ENCODE measurements at regions not wholly inside any gene's neighbourhood (a gene's known extent, or its start where the extent isn't known, plus 50 kb on each side); places are given as distances from the start of the nearest gene placed in this dataset.
"Not testable (repeated sequence)": the region's sequence is repeated elsewhere in the genome, so short reads cannot be mapped to it uniquely, and the experiment has no call there.

- no peak for DNase-seq (ENCODE audit: low read depth in 6 of 9, low spot score in 9 of 9)
- H3K4me1 ChIP-seq (ENCODE audit: control insufficient read depth in 2 of 2, insufficient read depth in 2 of 2, low read length in 2 of 2), result no peaks in the 10 kb centered on the region
- H3K36me3 ChIP-seq (ENCODE audit: control insufficient read depth in 2 of 2, insufficient read depth in 2 of 2, low read length in 1 of 2), result no peaks in the 10 kb centered on the region
- no peaks in the 10 kb centered on the region for H3K9me3 ChIP-seq (ENCODE audit: control insufficient read depth in 2 of 2, insufficient read depth in 1 of 2, low read length in 1 of 2)
- no peaks in the 10 kb centered on the region for H3K27me3 ChIP-seq (ENCODE audit: control insufficient read depth in 2 of 2, insufficient read depth in 1 of 2, low read length in 1 of 2)
- no peak overlapping the region for H3K27ac ChIP-seq (ENCODE audit: low read depth in 1 of 2, low read length in 1 of 2)
- H3K4me3 ChIP-seq (ENCODE audit: low read length in 2 of 2), result no peak overlapping the region
- 84% methylated on average over 1 of the region's 1 CpG for WGBS
Observed at GRCh38 chr13:81382246-81382645, 1041.3 kb upstream of the SPRY2 start.

- H3K9me3 ChIP-seq (ENCODE audit: control insufficient read depth in 2 of 2, insufficient read depth in 1 of 2, low read length in 1 of 2), result no peaks in the 10 kb centered on the region
- H3K4me1 ChIP-seq (ENCODE audit: control insufficient read depth in 2 of 2, insufficient read depth in 2 of 2, low read length in 2 of 2), result no peaks in the 10 kb centered on the region
- DNase-seq (ENCODE audit: low read depth in 6 of 9, low spot score in 9 of 9), result no peak
- no peaks in the 10 kb centered on the region for H3K27me3 ChIP-seq (ENCODE audit: control insufficient read depth in 2 of 2, insufficient read depth in 1 of 2, low read length in 1 of 2)
- H3K4me3 ChIP-seq (ENCODE audit: low read length in 2 of 2), result no peak overlapping the region
- no peak overlapping the region for H3K27ac ChIP-seq (ENCODE audit: low read depth in 1 of 2, low read length in 1 of 2)
- 77% methylated on average over 1 of the region's 1 CpG for WGBS
- no peaks in the 10 kb centered on the region for H3K36me3 ChIP-seq (ENCODE audit: control insufficient read depth in 2 of 2, insufficient read depth in 2 of 2, low read length in 1 of 2)
Observed at GRCh38 chr13:81381560-81381959, 1040.6 kb upstream of the SPRY2 start.

- H3K9me3 ChIP-seq (ENCODE audit: control insufficient read depth in 2 of 2, insufficient read depth in 1 of 2, low read length in 1 of 2), result no peaks in the 10 kb centered on the region
- no peaks in the 10 kb centered on the region for H3K27me3 ChIP-seq (ENCODE audit: control insufficient read depth in 2 of 2, insufficient read depth in 1 of 2, low read length in 1 of 2)
- H3K27ac ChIP-seq (ENCODE audit: low read depth in 1 of 2, low read length in 1 of 2), result no peak overlapping the region
- H3K36me3 ChIP-seq (ENCODE audit: control insufficient read depth in 2 of 2, insufficient read depth in 2 of 2, low read length in 1 of 2), result no peaks in the 10 kb centered on the region
- no peak overlapping the region for H3K4me3 ChIP-seq (ENCODE audit: low read length in 2 of 2)
- no peaks in the 10 kb centered on the region for H3K4me1 ChIP-seq (ENCODE audit: control insufficient read depth in 2 of 2, insufficient read depth in 2 of 2, low read length in 2 of 2)
- DNase-seq (ENCODE audit: low read depth in 6 of 9, low spot score in 9 of 9), result no peak
Observed at GRCh38 chr13:81379183-81379582, 1038.3 kb upstream of the SPRY2 start.

GRCh38 chr13:81377921-81378320 is 1037.0 kb upstream of the SPRY2 start:
- Histone ChIP-seq H3K4me1 (ENCODE audit: control insufficient read depth in 2 of 2, insufficient read depth in 2 of 2, low read length in 2 of 2) (no peaks in the 10 kb centered on the region), H3K36me3 (ENCODE audit: control insufficient read depth in 2 of 2, insufficient read depth in 2 of 2, low read length in 1 of 2) (no peaks in the 10 kb centered on the region), H3K9me3 (ENCODE audit: control insufficient read depth in 2 of 2, insufficient read depth in 1 of 2, low read length in 1 of 2) (no peaks in the 10 kb centered on the region), H3K27ac (ENCODE audit: low read depth in 1 of 2, low read length in 1 of 2) (no peak overlapping the region), H3K27me3 (ENCODE audit: control insufficient read depth in 2 of 2, insufficient read depth in 1 of 2, low read length in 1 of 2) (no peaks in the 10 kb centered on the region), H3K4me3 (ENCODE audit: low read length in 2 of 2) (no peak overlapping the region)
- 97% methylated on average over 1 of the region's 1 CpG for WGBS
- DNase-seq (ENCODE audit: low read depth in 6 of 9, low spot score in 9 of 9), result no peak

GRCh38 chr13:81375709-81376108 is 1034.8 kb upstream of the SPRY2 start:
- no peak for DNase-seq (ENCODE audit: low read depth in 6 of 9, low spot score in 9 of 9)
- H3K4me1 ChIP-seq (ENCODE audit: control insufficient read depth in 2 of 2, insufficient read depth in 2 of 2, low read length in 2 of 2), result no peaks in the 10 kb centered on the region
- no peaks in the 10 kb centered on the region for H3K27me3 ChIP-seq (ENCODE audit: control insufficient read depth in 2 of 2, insufficient read depth in 1 of 2, low read length in 1 of 2)
- H3K36me3 ChIP-seq (ENCODE audit: control insufficient read depth in 2 of 2, insufficient read depth in 2 of 2, low read length in 1 of 2), result no peaks in the 10 kb centered on the region
- no peak overlapping the region for H3K27ac ChIP-seq (ENCODE audit: low read depth in 1 of 2, low read length in 1 of 2)
- no peaks in the 10 kb centered on the region for H3K9me3 ChIP-seq (ENCODE audit: control insufficient read depth in 2 of 2, insufficient read depth in 1 of 2, low read length in 1 of 2)
- no peak overlapping the region for H3K4me3 ChIP-seq (ENCODE audit: low read length in 2 of 2)
- WGBS, result 74% methylated on average over 1 of the region's 1 CpG

GRCh38 chr13:81362711-81363110 is 1021.8 kb upstream of the SPRY2 start:
- H3K36me3 ChIP-seq (ENCODE audit: control insufficient read depth in 2 of 2, insufficient read depth in 2 of 2, low read length in 1 of 2); H3K4me3 ChIP-seq (ENCODE audit: low read length in 2 of 2); H3K4me1 ChIP-seq (ENCODE audit: control insufficient read depth in 2 of 2, insufficient read depth in 2 of 2, low read length in 2 of 2); H3K27me3 ChIP-seq (ENCODE audit: control insufficient read depth in 2 of 2, insufficient read depth in 1 of 2, low read length in 1 of 2); DNase-seq (ENCODE audit: low read depth in 6 of 9, low spot score in 9 of 9); H3K27ac ChIP-seq (ENCODE audit: low read depth in 1 of 2, low read length in 1 of 2): not testable (repeated sequence)
- WGBS, result 88% methylated on average over 2 of the region's 2 CpGs
- peaks cover 0 to 11% of the 10 kb centered on the region in 2 donors for H3K9me3 ChIP-seq (ENCODE audit: control insufficient read depth in 2 of 2, insufficient read depth in 1 of 2, low read length in 1 of 2)

GRCh38 chr13:81350056-81350455 is 1009.1 kb upstream of the SPRY2 start:
- no peaks in the 10 kb centered on the region for H3K4me1 ChIP-seq (ENCODE audit: control insufficient read depth in 2 of 2, insufficient read depth in 2 of 2, low read length in 2 of 2)
- no peaks in the 10 kb centered on the region for H3K36me3 ChIP-seq (ENCODE audit: control insufficient read depth in 2 of 2, insufficient read depth in 2 of 2, low read length in 1 of 2)
- no peaks in the 10 kb centered on the region for H3K9me3 ChIP-seq (ENCODE audit: control insufficient read depth in 2 of 2, insufficient read depth in 1 of 2, low read length in 1 of 2)
- 69% methylated on average over 1 of the region's 1 CpG for WGBS
- no peak overlapping the region for H3K4me3 ChIP-seq (ENCODE audit: low read length in 2 of 2)
- DNase-seq (ENCODE audit: low read depth in 6 of 9, low spot score in 9 of 9), result no peak
- H3K27me3 ChIP-seq (ENCODE audit: control insufficient read depth in 2 of 2, insufficient read depth in 1 of 2, low read length in 1 of 2), result no peaks in the 10 kb centered on the region
- no peak overlapping the region for H3K27ac ChIP-seq (ENCODE audit: low read depth in 1 of 2, low read length in 1 of 2)

GRCh38 chr13:81340118-81341069 is 999.5 kb upstream of the SPRY2 start:
- not testable (repeated sequence) for H3K4me3 ChIP-seq (ENCODE audit: low read length in 2 of 2); H3K27ac ChIP-seq (ENCODE audit: low read depth in 1 of 2, low read length in 1 of 2); H3K36me3 ChIP-seq (ENCODE audit: control insufficient read depth in 2 of 2, insufficient read depth in 2 of 2, low read length in 1 of 2); H3K27me3 ChIP-seq (ENCODE audit: control insufficient read depth in 2 of 2, insufficient read depth in 1 of 2, low read length in 1 of 2); DNase-seq (ENCODE audit: low read depth in 6 of 9, low spot score in 9 of 9); H3K4me1 ChIP-seq (ENCODE audit: control insufficient read depth in 2 of 2, insufficient read depth in 2 of 2, low read length in 2 of 2)
- 97% methylated on average over 36 of the region's 36 CpGs for WGBS
- H3K9me3 ChIP-seq (ENCODE audit: control insufficient read depth in 2 of 2, insufficient read depth in 1 of 2, low read length in 1 of 2), result peaks cover 0 to 10% of the 10 kb centered on the region in 2 donors

- not testable (repeated sequence) for DNase-seq (ENCODE audit: low read depth in 6 of 9, low spot score in 9 of 9); H3K4me1 ChIP-seq (ENCODE audit: control insufficient read depth in 2 of 2, insufficient read depth in 2 of 2, low read length in 2 of 2); H3K27ac ChIP-seq (ENCODE audit: low read depth in 1 of 2, low read length in 1 of 2); H3K36me3 ChIP-seq (ENCODE audit: control insufficient read depth in 2 of 2, insufficient read depth in 2 of 2, low read length in 1 of 2); H3K4me3 ChIP-seq (ENCODE audit: low read length in 2 of 2); H3K27me3 ChIP-seq (ENCODE audit: control insufficient read depth in 2 of 2, insufficient read depth in 1 of 2, low read length in 1 of 2)
- peaks cover 0 to 10% of the 10 kb centered on the region in 2 donors for H3K9me3 ChIP-seq (ENCODE audit: control insufficient read depth in 2 of 2, insufficient read depth in 1 of 2, low read length in 1 of 2)
- WGBS, result 98% methylated on average over 14 of the region's 14 CpGs
Observed at GRCh38 chr13:81339666-81340065, 998.7 kb upstream of the SPRY2 start.

Data from thymus (tissue), 11 donors.